HCT116 (cell line): ENCODE measurements at regions not wholly inside any gene's neighbourhood (a gene's known extent, or its start where the extent isn't known, plus 50 kb on each side); places are given as distances from the start of the nearest gene placed in this dataset.

Experiments used
- ATAC-seq: fragments of 200-7000 bp; cut with Tn5 transposase; 2 replicates; pipeline ENCODE4 v1.9.1; 2020; ENCODE audit warnings: mild to moderate bottlenecking, moderate library complexity
- BruUV-seq: library from RNA; stranded (reverse); fragments of 400-500 nt; replicated peaks from 2 replicates; lab custom pipeline; 2021; lab: Mats Ljungman, UMichigan
- CTCF ChIA-PET: fragments of 300-600 bp; sonication (Branson Sonifier 250); formaldehyde crosslinking; loops from one replicate; lab custom pipeline; 2021; ENCODE audit warnings: antibody characterized with exemption; lab: Charles Lee
- POLR2A ChIA-PET: fragments of 300-600, 350-600 bp; sonication (Branson Sonifier 250); formaldehyde crosslinking; loops from one replicate; lab custom pipeline; 2021; ENCODE audit warnings: antibody characterized with exemption; lab: Charles Lee
- RAD21 ChIA-PET, 2 experiments: fragments of 300-600 bp; sonication (Branson Sonifier 250); formaldehyde crosslinking; loops; one replicate each; lab custom pipeline; 2023; ENCODE audit warnings: low total read pairs in 2 of 2; ENCODE audit not compliant: uncharacterized antibody in 2 of 2, unreplicated experiment in 2 of 2, low non-redundant PET in 1 of 2; lab: Charles Lee
- DNase-seq: peaks from one replicate; pipeline ENCODE4 v3.0.0-alpha.2; 2010; ENCODE audit warnings: low read depth, low spot score
- H2AFZ ChIP-seq: fragments of 200-600 bp; shearing (Covaris generic), sonication (generic); 2 replicates; pipeline ENCODE4 v1.6.1; 2017; ENCODE audit warnings: low read depth, mixed run types, mixed read lengths, antibody characterized with exemption, low read length; ENCODE audit not compliant: poor library complexity, severe bottlenecking
- H3K27ac ChIP-seq: 2 replicates; pipeline ENCODE4 v1.5.1; 2012; ENCODE audit warnings: low read depth, low read length
- H3K27me3 ChIP-seq: fragments of 200-600 bp; sonication (generic); 2 replicates; pipeline ENCODE4 v1.6.1; 2016; ENCODE audit warnings: mixed run types, low read length, mixed read lengths; ENCODE audit not compliant: insufficient read depth
- H3K36me3 ChIP-seq, 2 experiments: fragments of 200-500 bp in 1 of 2; fragments of 200-600 bp in 1 of 2; sonication (Bioruptor generic) in 1 of 2; sonication (generic) in 1 of 2; 2 replicates each; pipeline versions ENCODE4 v1.5.1 to v1.6.1; 2014 to 2016; ENCODE audit warnings: low read length in 2 of 2, inconsistent platforms in 1 of 2, mixed read lengths in 1 of 2, mixed run types in 1 of 2; ENCODE audit not compliant: insufficient read depth in 2 of 2, control insufficient read depth in 1 of 2
- H3K4me1 ChIP-seq, 2 experiments: fragments of 200-600 bp in 1 of 2; sonication (generic) in 1 of 2; 2 replicates each; pipeline versions ENCODE4 v1.5.1 to v1.6.1; 2012 to 2017; ENCODE audit warnings: low read length in 2 of 2, inconsistent platforms in 1 of 2, mild to moderate bottlenecking in 1 of 2, mixed read lengths in 1 of 2, mixed run types in 1 of 2, moderate library complexity in 1 of 2; ENCODE audit not compliant: insufficient read depth in 2 of 2, control insufficient read depth in 1 of 2
- H3K4me2 ChIP-seq: fragments of 200-600 bp; sonication (generic); 2 replicates; pipeline ENCODE4 v1.6.1; 2017; ENCODE audit warnings: mixed run types, low read length, mixed read lengths
- H3K4me3 ChIP-seq, 2 experiments: fragments of 200-600 bp in 1 of 2; sonication (generic) in 1 of 2; replicated peaks in 1 of 2; 2 replicates each; pipeline ENCODE4 v1.5.1; 2011 to 2016; ENCODE audit warnings: low read length in 2 of 2, control low read depth in 1 of 2, low read depth in 1 of 2, mild to moderate bottlenecking in 1 of 2, mixed read lengths in 1 of 2, mixed run types in 1 of 2
- H3K79me2 ChIP-seq: fragments of 200-600 bp; sonication (generic); 2 replicates; pipeline ENCODE4 v1.6.1; 2017; ENCODE audit warnings: mild to moderate bottlenecking, mixed run types, low read length, moderate library complexity, mixed read lengths; ENCODE audit not compliant: insufficient read depth
- H3K9ac ChIP-seq: fragments of 200-600 bp; sonication (generic); 2 replicates; pipeline ENCODE4 v1.6.1; 2016; ENCODE audit warnings: low read length, mixed read lengths
- H3K9me2 ChIP-seq: fragments of 200-600 bp; sonication (generic), shearing (Covaris generic); 2 replicates; pipeline ENCODE4 v1.6.1; 2017; ENCODE audit warnings: mixed run types, mild to moderate bottlenecking, moderate library complexity; ENCODE audit not compliant: insufficient read depth
- H3K9me3 ChIP-seq, 2 experiments: fragments of 200-500 bp in 1 of 2; fragments of 200-600 bp in 1 of 2; sonication (Bioruptor generic) in 1 of 2; sonication (generic) in 1 of 2; 2 replicates each; pipeline ENCODE4 v1.6.1; 2014 to 2017; ENCODE audit warnings: low read length in 2 of 2, mixed read lengths in 2 of 2, inconsistent platforms in 1 of 2, low read depth in 1 of 2, mild to moderate bottlenecking in 1 of 2, mixed run types in 1 of 2, moderate library complexity in 1 of 2; ENCODE audit not compliant: control insufficient read depth in 1 of 2, insufficient read depth in 1 of 2
- H4K20me1 ChIP-seq: fragments of 200-600 bp; sonication (generic), shearing (Covaris generic); 2 replicates; pipeline ENCODE4 v1.6.1; 2017; ENCODE audit warnings: mixed run types, mild to moderate bottlenecking, moderate library complexity; ENCODE audit not compliant: insufficient read depth
- CEBPB ChIP-seq: IDR thresholded peaks from 2 replicates; pipeline ENCODE4 v1.6.1; 2012; ENCODE audit warnings: low read depth
- EGR1 ChIP-seq: IDR thresholded peaks from 2 replicates; pipeline ENCODE4 v1.6.1; 2012; ENCODE audit warnings: low read depth
- ELF1 ChIP-seq: IDR thresholded peaks from 2 replicates; pipeline ENCODE4 v1.6.1; 2012; ENCODE audit warnings: low read depth, borderline replicate concordance
- EZH2 ChIP-seq: fragments of 200-600 bp; sonication (generic); IDR thresholded peaks from 2 replicates; pipeline ENCODE4 v1.6.1; 2017; ENCODE audit warnings: antibody characterized with exemption, mixed run types
- EZH2phosphoT487 ChIP-seq: fragments of 200-600 bp; IDR thresholded peaks from 2 replicates; pipeline ENCODE4 v1.6.1; 2018; ENCODE audit warnings: antibody characterized with exemption, borderline replicate concordance
- FOSL1 ChIP-seq: IDR thresholded peaks from 2 replicates; pipeline ENCODE4 v1.6.1; 2012; ENCODE audit warnings: low read depth
- JUND ChIP-seq: IDR thresholded peaks from 2 replicates; pipeline ENCODE4 v1.6.1; 2012
- POLR2A ChIP-seq: IDR thresholded peaks from 2 replicates; pipeline ENCODE4 v1.7.0; 2011; ENCODE audit warnings: borderline replicate concordance; ENCODE audit not compliant: insufficient read depth, insufficient read length; ENCODE audit errors: extremely low read depth
- POLR2AphosphoS5 ChIP-seq: IDR thresholded peaks from 2 replicates; pipeline ENCODE4 v1.6.1; 2011; ENCODE audit warnings: mild to moderate bottlenecking, low read depth, low read length, moderate library complexity
- SIN3A ChIP-seq: IDR thresholded peaks from 2 replicates; pipeline ENCODE4 v1.6.1; 2012; ENCODE audit warnings: low read depth
- SRF ChIP-seq: IDR thresholded peaks from 2 replicates; pipeline ENCODE4 v1.6.1; 2012; ENCODE audit warnings: low read depth
- TCF7L2 ChIP-seq: IDR thresholded peaks from 2 replicates; pipeline ENCODE4 v1.7.0; 2011; ENCODE audit warnings: borderline replicate concordance, inconsistent platforms; ENCODE audit not compliant: insufficient read depth, insufficient read length; ENCODE audit errors: extremely low read depth
- YY1 ChIP-seq: IDR thresholded peaks from 2 replicates; pipeline ENCODE4 v1.6.1; 2011; ENCODE audit warnings: low read length, low read depth, moderate library complexity, mild to moderate bottlenecking; ENCODE audit not compliant: insufficient replicate concordance; ENCODE audit errors: extremely low read depth
- ZNF274 ChIP-seq: fragments of 200-500 bp; sonication (Bioruptor generic); IDR thresholded peaks from 2 replicates; pipeline ENCODE4 v1.6.1; 2014; ENCODE audit warnings: mild to moderate bottlenecking, low read depth, low read length, inconsistent platforms
- intact Hi-C: fragments of 100-400 bp; cut with micrococcal nuclease; formaldehyde crosslinking; loops from 2 replicates; pipeline ENCODE4 v1.10.0; 2022
- TF ChIP-seq, protein P1 (sequence below): IDR thresholded peaks from 2 replicates; pipeline ENCODE4 v1.6.1; 2012; ENCODE audit warnings: low read depth
- TF ChIP-seq, protein P2 (sequence below): IDR thresholded peaks from 2 replicates; pipeline ENCODE4 v1.6.1; 2011; ENCODE audit warnings: mild to moderate bottlenecking, low read length, moderate library complexity; ENCODE audit not compliant: insufficient replicate concordance; ENCODE audit errors: extremely low read depth
- TF ChIP-seq, protein P3 (sequence below): IDR thresholded peaks from 2 replicates; pipeline ENCODE4 v1.6.1; 2012

DNA sequence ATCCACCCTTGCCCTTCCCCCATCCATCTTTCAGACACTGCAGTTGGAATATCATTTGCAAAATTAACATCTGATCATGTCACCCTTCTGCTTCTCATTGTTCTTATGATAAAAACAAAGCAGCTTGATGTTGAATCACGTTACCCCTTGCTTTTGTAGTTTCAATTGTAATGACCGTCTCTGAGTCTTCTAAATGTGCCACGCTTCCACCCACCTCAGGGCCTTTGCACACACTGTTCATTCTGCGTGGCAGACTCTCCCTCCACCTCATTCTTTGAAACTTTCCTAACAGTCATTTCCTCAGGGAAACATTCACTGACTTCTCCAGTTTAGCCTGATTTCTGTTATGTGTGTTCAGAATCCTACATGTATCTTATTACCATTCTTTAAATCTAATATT, 143.6 kb upstream of the LMO4 start:
- RAD21 ChIA-PET, result no interaction called here
- Histone ChIP-seq H2AFZ (no peak overlapping the region), H3K9me3 (no peaks in the 10 kb centered on the region), H3K27ac (no peak overlapping the region), H3K36me3 (no peaks in the 10 kb centered on the region), H3K4me1 (no peaks in the 10 kb centered on the region), H4K20me1 (no peaks in the 10 kb centered on the region), H3K9ac (no peak overlapping the region)
- no peak for DNase-seq
- POLR2A ChIA-PET, result no interaction called here
- intact Hi-C loops, result no loop called here
- TF ChIP-seq SRF (no peak), YY1 (no peak), EGR1 (no peak), JUND (no peak), FOSL1 (no peak), POLR2AphosphoS5 (no peak), POLR2A (no peak), ZNF274 (no peak), TCF7L2 (no peak), ELF1 (no peak), EZH2 (no peak), EZH2phosphoT487 (no peak), SIN3A (no peak), CEBPB (no peak)
- TF ChIP-seq, protein P1, sequence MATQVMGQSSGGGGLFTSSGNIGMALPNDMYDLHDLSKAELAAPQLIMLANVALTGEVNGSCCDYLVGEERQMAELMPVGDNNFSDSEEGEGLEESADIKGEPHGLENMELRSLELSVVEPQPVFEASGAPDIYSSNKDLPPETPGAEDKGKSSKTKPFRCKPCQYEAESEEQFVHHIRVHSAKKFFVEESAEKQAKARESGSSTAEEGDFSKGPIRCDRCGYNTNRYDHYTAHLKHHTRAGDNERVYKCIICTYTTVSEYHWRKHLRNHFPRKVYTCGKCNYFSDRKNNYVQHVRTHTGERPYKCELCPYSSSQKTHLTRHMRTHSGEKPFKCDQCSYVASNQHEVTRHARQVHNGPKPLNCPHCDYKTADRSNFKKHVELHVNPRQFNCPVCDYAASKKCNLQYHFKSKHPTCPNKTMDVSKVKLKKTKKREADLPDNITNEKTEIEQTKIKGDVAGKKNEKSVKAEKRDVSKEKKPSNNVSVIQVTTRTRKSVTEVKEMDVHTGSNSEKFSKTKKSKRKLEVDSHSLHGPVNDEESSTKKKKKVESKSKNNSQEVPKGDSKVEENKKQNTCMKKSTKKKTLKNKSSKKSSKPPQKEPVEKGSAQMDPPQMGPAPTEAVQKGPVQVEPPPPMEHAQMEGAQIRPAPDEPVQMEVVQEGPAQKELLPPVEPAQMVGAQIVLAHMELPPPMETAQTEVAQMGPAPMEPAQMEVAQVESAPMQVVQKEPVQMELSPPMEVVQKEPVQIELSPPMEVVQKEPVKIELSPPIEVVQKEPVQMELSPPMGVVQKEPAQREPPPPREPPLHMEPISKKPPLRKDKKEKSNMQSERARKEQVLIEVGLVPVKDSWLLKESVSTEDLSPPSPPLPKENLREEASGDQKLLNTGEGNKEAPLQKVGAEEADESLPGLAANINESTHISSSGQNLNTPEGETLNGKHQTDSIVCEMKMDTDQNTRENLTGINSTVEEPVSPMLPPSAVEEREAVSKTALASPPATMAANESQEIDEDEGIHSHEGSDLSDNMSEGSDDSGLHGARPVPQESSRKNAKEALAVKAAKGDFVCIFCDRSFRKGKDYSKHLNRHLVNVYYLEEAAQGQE, result no peak
- TF ChIP-seq, protein P2, sequence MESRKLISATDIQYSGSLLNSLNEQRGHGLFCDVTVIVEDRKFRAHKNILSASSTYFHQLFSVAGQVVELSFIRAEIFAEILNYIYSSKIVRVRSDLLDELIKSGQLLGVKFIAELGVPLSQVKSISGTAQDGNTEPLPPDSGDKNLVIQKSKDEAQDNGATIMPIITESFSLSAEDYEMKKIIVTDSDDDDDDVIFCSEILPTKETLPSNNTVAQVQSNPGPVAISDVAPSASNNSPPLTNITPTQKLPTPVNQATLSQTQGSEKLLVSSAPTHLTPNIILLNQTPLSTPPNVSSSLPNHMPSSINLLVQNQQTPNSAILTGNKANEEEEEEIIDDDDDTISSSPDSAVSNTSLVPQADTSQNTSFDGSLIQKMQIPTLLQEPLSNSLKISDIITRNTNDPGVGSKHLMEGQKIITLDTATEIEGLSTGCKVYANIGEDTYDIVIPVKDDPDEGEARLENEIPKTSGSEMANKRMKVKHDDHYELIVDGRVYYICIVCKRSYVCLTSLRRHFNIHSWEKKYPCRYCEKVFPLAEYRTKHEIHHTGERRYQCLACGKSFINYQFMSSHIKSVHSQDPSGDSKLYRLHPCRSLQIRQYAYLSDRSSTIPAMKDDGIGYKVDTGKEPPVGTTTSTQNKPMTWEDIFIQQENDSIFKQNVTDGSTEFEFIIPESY, result no peak
- TF ChIP-seq, protein P3, sequence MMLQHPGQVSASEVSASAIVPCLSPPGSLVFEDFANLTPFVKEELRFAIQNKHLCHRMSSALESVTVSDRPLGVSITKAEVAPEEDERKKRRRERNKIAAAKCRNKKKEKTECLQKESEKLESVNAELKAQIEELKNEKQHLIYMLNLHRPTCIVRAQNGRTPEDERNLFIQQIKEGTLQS, result no peak
- TF ChIP-seq, all 23 proteins: peak for 0
- Histone ChIP-seq H3K4me3 (no peak overlapping the region), H3K79me2 (no peaks in the 10 kb centered on the region), H3K9me2 (no peaks in the 10 kb centered on the region), H3K27me3 (peaks cover 4% of the 10 kb centered on the region), H3K4me2 (no peak overlapping the region)
- no TSS peak for BruUV-seq
- CTCF ChIA-PET, result no interaction called here
- no peak for ATAC-seq
